WI38 (cell line): ENCODE measurements at regions not wholly inside any gene's neighbourhood (a gene's known extent, or its start where the extent isn't known, plus 50 kb on each side); places are given as distances from the start of the nearest gene placed in this dataset.

Source experiments
- H3K4me3 ChIP-seq: 2 replicates; pipeline ENCODE4 v1.5.1; 2011; ENCODE audit warnings: low read depth, mild to moderate bottlenecking, control low read depth, low read length
- TF ChIP-seq, protein P1 (sequence below): IDR thresholded peaks from 2 replicates; pipeline ENCODE4 v1.5.1; 2012; ENCODE audit warnings: low read depth, mild to moderate bottlenecking, control low read depth, low read length

GRCh38 chr4:31416498-31416897 is 696.3 kb downstream of the PCDH7 start:
- TF ChIP-seq, protein P1, sequence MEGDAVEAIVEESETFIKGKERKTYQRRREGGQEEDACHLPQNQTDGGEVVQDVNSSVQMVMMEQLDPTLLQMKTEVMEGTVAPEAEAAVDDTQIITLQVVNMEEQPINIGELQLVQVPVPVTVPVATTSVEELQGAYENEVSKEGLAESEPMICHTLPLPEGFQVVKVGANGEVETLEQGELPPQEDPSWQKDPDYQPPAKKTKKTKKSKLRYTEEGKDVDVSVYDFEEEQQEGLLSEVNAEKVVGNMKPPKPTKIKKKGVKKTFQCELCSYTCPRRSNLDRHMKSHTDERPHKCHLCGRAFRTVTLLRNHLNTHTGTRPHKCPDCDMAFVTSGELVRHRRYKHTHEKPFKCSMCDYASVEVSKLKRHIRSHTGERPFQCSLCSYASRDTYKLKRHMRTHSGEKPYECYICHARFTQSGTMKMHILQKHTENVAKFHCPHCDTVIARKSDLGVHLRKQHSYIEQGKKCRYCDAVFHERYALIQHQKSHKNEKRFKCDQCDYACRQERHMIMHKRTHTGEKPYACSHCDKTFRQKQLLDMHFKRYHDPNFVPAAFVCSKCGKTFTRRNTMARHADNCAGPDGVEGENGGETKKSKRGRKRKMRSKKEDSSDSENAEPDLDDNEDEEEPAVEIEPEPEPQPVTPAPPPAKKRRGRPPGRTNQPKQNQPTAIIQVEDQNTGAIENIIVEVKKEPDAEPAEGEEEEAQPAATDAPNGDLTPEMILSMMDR = no peak
- no peak overlapping the region for H3K4me3 ChIP-seq

DNA sequence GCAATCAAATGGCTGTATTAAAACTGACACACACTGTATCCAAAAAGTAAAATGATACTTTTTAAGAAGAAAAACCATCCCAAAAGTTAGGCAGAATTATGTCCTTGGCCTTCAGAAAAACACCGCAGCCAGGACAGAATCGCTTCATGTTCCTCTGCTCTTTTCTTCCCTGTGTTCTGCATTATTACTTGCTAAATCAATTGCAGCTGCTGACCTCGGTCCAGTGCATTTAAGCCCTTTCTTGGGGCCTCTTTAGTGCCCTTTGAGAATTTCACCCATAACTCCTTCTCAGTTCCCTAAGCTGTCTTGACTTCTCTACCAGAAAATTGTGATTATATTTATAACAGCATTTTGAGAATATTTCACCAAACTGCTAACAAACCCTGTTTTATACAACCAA is 696.9 kb downstream of the PCDH7 start:
- TF ChIP-seq, protein P1 = no peak
- no peak overlapping the region for H3K4me3 ChIP-seq

GRCh38 chr4:31422006-31422405 is 701.8 kb downstream of the PCDH7 start:
- TF ChIP-seq, protein P1 = no peak
- no peak overlapping the region for H3K4me3 ChIP-seq

GRCh38 chr4:31427691-31428090 is 707.5 kb downstream of the PCDH7 start:
- TF ChIP-seq, protein P1 = no peak
- H3K4me3 ChIP-seq = no peak overlapping the region

DNA sequence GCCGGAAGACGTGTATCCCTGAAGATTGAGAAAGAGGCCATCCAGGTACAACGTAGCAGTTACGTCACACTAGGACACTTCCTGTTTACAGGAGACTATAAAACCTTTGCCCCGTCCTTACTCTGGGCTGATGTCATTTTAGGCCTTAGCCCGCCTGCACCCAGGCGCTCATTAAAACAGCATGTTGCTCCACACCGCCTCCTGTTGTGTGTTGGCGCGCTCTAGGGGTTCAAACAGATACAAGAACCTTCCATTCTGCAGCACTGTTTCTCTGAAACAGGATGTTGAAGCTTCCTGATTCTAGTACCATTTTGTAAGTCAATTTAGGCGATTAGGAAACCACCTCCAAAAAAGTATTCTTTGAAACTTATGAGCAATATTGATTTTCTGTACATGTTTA is 722.1 kb downstream of the PCDH7 start:
- no peak overlapping the region for H3K4me3 ChIP-seq
- TF ChIP-seq, protein P1 = no peak

- no peak overlapping the region for H3K4me3 ChIP-seq
- TF ChIP-seq, protein P1 = no peak
Measured at GRCh38 chr4:31445526-31445925, 725.4 kb downstream of the PCDH7 start.

DNA sequence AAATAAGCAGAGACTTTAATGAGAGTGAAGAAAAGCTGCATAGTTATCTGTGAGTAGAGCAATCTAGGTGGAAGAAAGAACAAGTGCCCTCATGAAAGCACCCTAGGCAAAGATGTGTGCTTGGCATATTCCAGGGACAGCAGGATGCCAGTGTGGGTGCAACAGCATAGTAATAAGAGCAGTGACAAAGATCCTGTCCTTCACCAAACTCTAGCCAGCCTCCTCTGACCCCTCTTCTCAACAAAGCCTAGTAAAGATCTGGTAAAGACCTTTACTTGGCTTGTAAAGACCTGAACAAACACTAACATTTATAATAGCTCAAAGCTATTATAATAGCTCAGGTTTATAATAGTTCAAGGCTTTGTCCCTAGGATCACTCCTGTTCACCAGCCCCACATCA is 735.4 kb downstream of the PCDH7 start:
- H3K4me3 ChIP-seq = no peak overlapping the region
- TF ChIP-seq, protein P1 = no peak
